GM13976 (cell line): ENCODE measurements at regions not wholly inside any gene's neighbourhood (a gene's known extent, or its start where the extent isn't known, plus 50 kb on each side); places are given as distances from the start of the nearest gene placed in this dataset.

ENCODE experiments used
- DNase-seq: peaks from one replicate; pipeline ENCODE4 v3.0.0; 2012; ENCODE audit warnings: low spot score
- CTCF ChIP-seq: IDR thresholded peaks from 2 replicates; pipeline ENCODE4 v1.5.1; 2012; ENCODE audit warnings: borderline replicate concordance, mild to moderate bottlenecking; ENCODE audit not compliant: insufficient read depth; ENCODE audit errors: extremely low read depth, missing control alignments, control extremely low read depth
- in situ Hi-C: fragments of 300-500 bp; cut with MboI; formaldehyde crosslinking; loops from one replicate; pipeline ENCODE4 v1.12.0; 2022; ENCODE audit warnings: low sequenced_read_pairs, mixed read lengths, inconsistent platforms; ENCODE audit not compliant: unreplicated experiment

DNA sequence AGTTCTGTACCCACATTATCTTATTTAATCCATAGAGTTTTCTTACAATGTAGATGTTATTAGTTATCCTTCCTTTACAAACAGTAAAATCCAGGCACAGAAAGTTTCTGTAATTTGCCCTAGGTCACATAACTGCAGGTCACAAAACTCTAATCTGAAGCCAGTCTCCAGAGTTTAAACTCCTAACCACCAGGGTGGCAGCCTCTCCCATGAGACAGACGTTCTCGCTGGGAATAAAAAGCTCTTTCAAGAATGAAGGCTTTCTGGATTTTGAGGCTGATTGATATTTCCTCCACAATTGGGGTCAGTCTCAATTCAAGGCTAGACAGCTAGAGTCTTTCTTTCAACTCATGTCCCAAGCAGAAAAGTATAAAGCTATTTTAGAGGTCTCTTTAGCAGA is 95.8 kb upstream of the PLEKHG7 start:
- in situ Hi-C loops, result no loop called here
- TF ChIP-seq CTCF, result no peak
- DNase-seq, result no peak

GRCh38 chr12:92605621-92606170 is 97.1 kb upstream of the PLEKHG7 start:
- in situ Hi-C loops, result no loop called here
- no peak for DNase-seq
- TF ChIP-seq CTCF, result no peak

DNA sequence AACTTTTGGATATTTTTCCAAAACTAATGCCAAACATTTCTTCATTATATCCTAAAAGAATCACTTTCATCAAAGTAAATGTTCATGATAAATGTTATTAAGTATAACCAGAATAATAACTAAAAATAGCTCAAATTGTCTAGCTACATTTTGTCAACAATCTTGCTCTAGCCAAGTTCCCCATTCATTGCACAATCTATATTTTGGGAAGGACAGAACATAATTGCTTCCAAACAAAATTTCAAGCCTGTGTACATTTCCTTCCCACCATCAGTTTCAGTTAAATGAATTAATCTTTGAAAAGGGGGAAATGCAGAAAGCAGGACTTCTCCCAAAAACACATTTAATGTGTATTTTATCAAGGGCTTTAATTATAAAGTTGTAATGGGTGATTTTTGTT is 98.0 kb upstream of the PLEKHG7 start:
- no peak for TF ChIP-seq CTCF
- in situ Hi-C loops, result no loop called here
- no peak for DNase-seq

DNA sequence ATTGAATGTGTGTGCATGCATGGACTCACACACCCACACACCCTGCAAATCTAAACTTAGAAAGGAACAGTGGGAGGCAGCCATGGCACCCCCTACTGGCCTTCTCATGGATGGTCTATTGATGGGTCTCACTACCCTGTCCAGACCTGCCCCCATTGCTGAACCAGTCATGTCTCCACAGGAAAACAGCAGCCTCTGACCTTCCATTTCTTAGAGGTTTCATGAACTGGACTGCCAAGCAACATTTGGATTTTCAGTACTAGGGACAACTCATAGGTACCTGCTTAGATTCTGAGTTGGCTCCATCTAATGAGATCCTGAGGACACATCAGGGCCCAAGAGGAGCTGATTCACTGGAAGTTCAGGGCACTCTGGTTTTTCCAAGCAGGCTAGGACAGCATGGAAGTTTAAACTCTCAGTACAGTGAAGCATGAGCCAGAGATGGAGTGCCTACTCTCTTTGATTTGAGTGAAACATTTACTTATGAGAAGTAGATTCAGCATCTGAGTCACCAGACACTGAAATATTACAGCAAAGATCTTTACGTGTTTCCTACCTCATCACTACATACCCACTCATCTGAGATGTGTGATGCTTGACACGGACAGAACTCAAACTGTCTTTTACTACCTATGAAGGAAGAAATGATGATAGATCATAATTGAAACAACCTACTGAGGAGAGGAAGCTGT is 98.9 kb upstream of the PLEKHG7 start:
- DNase-seq, result no peak
- in situ Hi-C loops, result no loop called here
- TF ChIP-seq CTCF, result no peak

DNA sequence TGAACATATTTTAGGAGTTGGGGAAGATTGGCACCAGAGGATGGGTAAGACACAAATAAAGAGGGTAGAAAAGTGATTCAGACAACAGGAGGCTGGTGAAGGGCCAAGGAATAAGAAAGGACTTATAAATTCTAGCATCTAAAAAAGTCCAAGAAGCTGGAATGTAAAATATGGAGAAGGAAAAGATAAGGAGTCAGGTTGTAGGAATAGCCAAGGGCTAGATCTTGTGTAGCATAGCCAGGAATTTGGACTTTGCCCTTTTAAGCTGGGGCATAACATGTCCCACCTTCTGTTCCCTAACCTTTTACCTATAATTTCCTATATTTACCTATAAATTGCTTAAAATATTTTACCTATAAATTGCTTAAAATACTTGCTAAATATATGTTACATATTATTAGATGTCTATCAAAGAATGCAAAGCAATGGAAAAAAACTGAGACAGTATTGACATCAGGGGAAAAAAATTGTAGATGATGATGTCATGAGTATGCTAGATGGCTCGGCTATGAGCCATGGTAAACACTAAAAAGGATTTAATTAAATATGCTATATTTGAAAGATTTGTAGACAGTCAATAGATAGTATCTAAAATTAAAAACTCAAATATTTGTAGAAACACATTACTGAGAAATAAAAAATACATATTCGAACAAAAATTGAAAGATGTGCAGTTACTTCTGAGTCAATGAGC is 99.7 kb upstream of the PLEKHG7 start:
- TF ChIP-seq CTCF, result no peak
- DNase-seq, result no peak
- in situ Hi-C loops, result no loop called here

GRCh38 chr12:92602476-92602875 is 100.3 kb upstream of the PLEKHG7 start:
- DNase-seq, result no peak

More at GRCh38 chr12:92602476-92602875, 100.3 kb upstream of the PLEKHG7 start:
- no peak for TF ChIP-seq CTCF
- in situ Hi-C loops, result no loop called here
